Prostate gland (tissue), 2 donors: ENCODE measurements at regions not wholly inside any gene's neighbourhood (a gene's known extent, or its start where the extent isn't known, plus 50 kb on each side); places are given as distances from the start of the nearest gene placed in this dataset.

Experiments
- CTCF ChIP-seq, 4 experiments: fragments of 200-600 bp in 2 of 4; fragments of 450-650 bp in 2 of 4; sonication (generic) in 2 of 4; IDR thresholded peaks; 1 replicate in 3 of 4; 2 replicates in 1 of 4; pipeline ENCODE4 v1.5.1; 2016 to 2019; ENCODE audit warnings: antibody characterized with exemption in 4 of 4, mild to moderate bottlenecking in 2 of 4, moderate library complexity in 2 of 4
- POLR2A ChIP-seq: fragments of 450-650 bp; IDR thresholded peaks from one replicate; pipeline ENCODE4 v1.6.1; 2016; ENCODE audit warnings: antibody characterized with exemption, mild to moderate bottlenecking
- POLR2AphosphoS5 ChIP-seq: sonication (generic); formaldehyde crosslinking; IDR thresholded peaks from one replicate; pipeline ENCODE4 v1.6.1; 2017; ENCODE audit warnings: antibody characterized with exemption

- TF ChIP-seq CTCF (IDR thresholded peaks at IDR 0.05) (no peak), POLR2A (no peak), POLR2AphosphoS5 (no peak)
These were observed 345.8 kb downstream of the SOX9 start for GRCh38 chr17:72466606-72467005.
